Choroid plexus epithelial cell (primary cell): ENCODE measurements at regions not wholly inside any gene's neighbourhood (a gene's known extent, or its start where the extent isn't known, plus 50 kb on each side); places are given as distances from the start of the nearest gene placed in this dataset.
"Not testable (repeated sequence)": the region's sequence is repeated elsewhere in the genome, so short reads cannot be mapped to it uniquely, and the experiment has no call there.

ENCODE experiments used
- DNase-seq: peaks from one replicate; pipeline ENCODE4 v3.0.0-alpha.2; 2010; ENCODE audit warnings: low read depth
- H3K4me3 ChIP-seq: 2 replicates; pipeline ENCODE4 v1.5.1; 2011; ENCODE audit warnings: low read depth, mild to moderate bottlenecking, control low read depth, low read length, moderate library complexity
- CTCF ChIP-seq: conservative IDR thresholded peaks from 2 replicates; pipeline ENCODE4 v1.5.1; 2011; ENCODE audit warnings: low read depth, mild to moderate bottlenecking, control low read depth, inconsistent platforms, low read length, moderate library complexity

- DNase-seq, result no peak
- TF ChIP-seq CTCF, result no peak
Measured at GRCh38 chr6:4342407-4343137, 207.2 kb upstream of the ECI2 start.

GRCh38 chr6:4341078-4341797, 205.9 kb upstream of the ECI2 start:
- no peak for TF ChIP-seq CTCF
- no peak overlapping the region for H3K4me3 ChIP-seq
- DNase-seq, result no peak

More at GRCh38 chr6:4342407-4343137, 207.2 kb upstream of the ECI2 start:
- no peak overlapping the region for H3K4me3 ChIP-seq

GRCh38 chr6:4340544-4340943, 205.2 kb upstream of the ECI2 start:
- H3K4me3 ChIP-seq, result no peak overlapping the region
- TF ChIP-seq CTCF, result no peak

GRCh38 chr6:4338884-4339283, 203.5 kb upstream of the ECI2 start:
- DNase-seq, result no peak
- H3K4me3 ChIP-seq, result no peak overlapping the region
- TF ChIP-seq CTCF, result no peak

More at GRCh38 chr6:4340544-4340943, 205.2 kb upstream of the ECI2 start:
- DNase-seq, result no peak

GRCh38 chr6:4336778-4337442, 201.5 kb upstream of the ECI2 start:
- no peak for TF ChIP-seq CTCF
- no peak overlapping the region for H3K4me3 ChIP-seq
- DNase-seq, result no peak

GRCh38 chr6:4336084-4336483, 200.7 kb upstream of the ECI2 start:
- no peak overlapping the region for H3K4me3 ChIP-seq
- TF ChIP-seq CTCF, result no peak
- DNase-seq, result no peak

- H3K4me3 ChIP-seq, DNase-seq: not testable (repeated sequence)
Measured at GRCh38 chr6:4334158-4334740, 198.9 kb upstream of the ECI2 start.
